SK-N-SH (cell line): ENCODE measurements at regions not wholly inside any gene's neighbourhood (a gene's known extent, or its start where the extent isn't known, plus 50 kb on each side); places are given as distances from the start of the nearest gene placed in this dataset.

Experiments used
- CTCF ChIA-PET: fragments of 300-600, 350-600 bp; formaldehyde crosslinking; extraction: SDS; loops from one replicate; lab custom pipeline; 2021; lab: Yijun Ruan, JAX
- POLR2A ChIA-PET: fragments of 350-600 bp; sonication (Branson Sonifier 250); formaldehyde crosslinking; extraction: SDS; loops from one replicate; lab custom pipeline; 2020; ENCODE audit warnings: antibody characterized with exemption, inconsistent platforms; lab: Yijun Ruan, JAX
- DNase-seq: peaks from one replicate; pipeline ENCODE4 v3.0.0; 2012
- H2AFZ ChIP-seq: fragments of 200-600 bp; sonication (generic); 2 replicates; pipeline ENCODE4 v1.8.1; 2016; ENCODE audit warnings: antibody characterized with exemption, mild to moderate bottlenecking, low read depth
- H3F3A ChIP-seq: fragments of 200-600 bp; sonication (generic); replicated peaks from 2 replicates; pipeline ENCODE3; 2016; ENCODE audit warnings: antibody characterized with exemption, mild to moderate bottlenecking; ENCODE audit not compliant: insufficient read depth
- H3K27ac ChIP-seq, 2 experiments: fragments of 200-500 bp in 1 of 2; fragments of 200-600 bp in 1 of 2; sonication (Bioruptor generic) in 1 of 2; sonication (generic), shearing (Covaris generic) in 1 of 2; 2 replicates each; pipeline versions ENCODE4 v1.5.1 to v1.6.1; 2014 to 2016; ENCODE audit warnings: low read depth in 2 of 2, inconsistent platforms in 1 of 2, low read length in 1 of 2, mild to moderate bottlenecking in 1 of 2, mixed read lengths in 1 of 2
- H3K27me3 ChIP-seq: fragments of 200-600 bp; sonication (generic), shearing (Covaris generic); 2 replicates; pipeline ENCODE4 v1.6.1; 2016; ENCODE audit warnings: mixed run types; ENCODE audit not compliant: insufficient read depth
- H3K36me3 ChIP-seq, 2 experiments: fragments of 200-500 bp in 1 of 2; fragments of 200-600 bp in 1 of 2; sonication (Bioruptor generic) in 1 of 2; sonication (generic) in 1 of 2; replicated peaks in 1 of 2; 2 replicates each; pipeline versions ENCODE3 to v1.5.1; 2014 to 2016; ENCODE audit warnings: low read length in 1 of 2, mild to moderate bottlenecking in 1 of 2; ENCODE audit not compliant: insufficient read depth in 2 of 2, control insufficient read depth in 1 of 2
- H3K4me1 ChIP-seq, 2 experiments: fragments of 200-500 bp in 1 of 2; fragments of 200-600 bp in 1 of 2; sonication (Bioruptor generic) in 1 of 2; sonication (generic), shearing (Covaris generic) in 1 of 2; 2 replicates each; pipeline versions ENCODE4 v1.5.1 to v1.6.1; 2014 to 2016; ENCODE audit warnings: low read depth in 1 of 2, low read length in 1 of 2, mixed run types in 1 of 2; ENCODE audit not compliant: insufficient read depth in 2 of 2, control insufficient read depth in 1 of 2
- H3K4me2 ChIP-seq: fragments of 200-600 bp; sonication (generic), shearing (Covaris generic); 2 replicates; pipeline ENCODE4 v1.6.1; 2017; ENCODE audit warnings: mixed run types
- H3K4me3 ChIP-seq, 2 experiments: fragments of 200-500 bp in 1 of 2; fragments of 200-600 bp in 1 of 2; sonication (Bioruptor generic) in 1 of 2; sonication (generic), shearing (Covaris generic) in 1 of 2; 2 replicates each; pipeline versions ENCODE4 v1.5.1 to v1.8.1; 2014 to 2016; ENCODE audit warnings: low read depth in 2 of 2, inconsistent platforms in 1 of 2, low read length in 1 of 2, mild to moderate bottlenecking in 1 of 2, mixed read lengths in 1 of 2, moderate library complexity in 1 of 2
- H3K79me2 ChIP-seq: fragments of 200-600 bp; sonication (generic); 2 replicates; pipeline ENCODE4 v1.8.1; 2017; ENCODE audit warnings: mild to moderate bottlenecking; ENCODE audit not compliant: insufficient read depth
- H3K9ac ChIP-seq: fragments of 200-600 bp; sonication (generic); 2 replicates; pipeline ENCODE4 v1.6.1; 2017; ENCODE audit warnings: mixed run types
- H3K9me2 ChIP-seq: fragments of 200-600 bp; sonication (generic); 2 replicates; pipeline ENCODE4 v1.6.1; 2017; ENCODE audit warnings: mixed run types
- H3K9me3 ChIP-seq: fragments of 200-600 bp; sonication (generic); 2 replicates; pipeline ENCODE4 v1.6.1; 2017; ENCODE audit warnings: mixed run types, mild to moderate bottlenecking, moderate library complexity
- H4K20me1 ChIP-seq: fragments of 200-600 bp; sonication (generic); 2 replicates; pipeline ENCODE4 v1.6.1; 2017; ENCODE audit warnings: mild to moderate bottlenecking, mixed run types; ENCODE audit not compliant: insufficient read depth
- CHD2 ChIP-seq: fragments of 150-350 bp; IDR thresholded peaks from 2 replicates; pipeline ENCODE4 v1.6.1; 2018; ENCODE audit warnings: low read length; ENCODE audit not compliant: partially characterized antibody
- IRF3 ChIP-seq: fragments of 150-350 bp; IDR thresholded peaks from 2 replicates; pipeline ENCODE4 v1.6.1; 2016; ENCODE audit warnings: mild to moderate bottlenecking, low read depth, low read length
- NRF1 ChIP-seq: IDR thresholded peaks from 2 replicates; pipeline ENCODE4 v1.6.1; 2012; ENCODE audit warnings: low read depth, mild to moderate bottlenecking, low read length
- PBX3 ChIP-seq: IDR thresholded peaks from 2 replicates; pipeline ENCODE4; 2012
- POLR2AphosphoS5 ChIP-seq: IDR thresholded peaks from 2 replicates; pipeline ENCODE4 v1.6.1; 2012; ENCODE audit warnings: low read depth, low read length
- RAD21 ChIP-seq: IDR thresholded peaks from 2 replicates; pipeline ENCODE4 v1.6.1; 2012; ENCODE audit warnings: mild to moderate bottlenecking, low read length
- REST ChIP-seq: IDR thresholded peaks from 2 replicates; pipeline ENCODE4 v1.6.1; 2012; ENCODE audit warnings: mild to moderate bottlenecking, low read depth, low read length, moderate library complexity
- RFX5 ChIP-seq: IDR thresholded peaks from 2 replicates; pipeline ENCODE4 v1.6.1; 2012; ENCODE audit warnings: mild to moderate bottlenecking, improper control_type of control experiment, low read length
- RXRA ChIP-seq: IDR thresholded peaks from 2 replicates; pipeline ENCODE4 v1.4.0; 2012; ENCODE audit warnings: low read depth, mild to moderate bottlenecking, borderline replicate concordance
- SIN3A ChIP-seq: IDR thresholded peaks from 2 replicates; pipeline ENCODE4 v1.6.1; 2012; ENCODE audit warnings: low read depth, mild to moderate bottlenecking, low read length, moderate library complexity, borderline replicate concordance
- SMC3 ChIP-seq: IDR thresholded peaks from 2 replicates; pipeline ENCODE4 v1.6.1; 2012; ENCODE audit warnings: low read depth, low read length, improper control_type of control experiment
- USF1 ChIP-seq: IDR thresholded peaks from 2 replicates; pipeline ENCODE4 v1.4.0; 2012; ENCODE audit warnings: low read depth, borderline replicate concordance
- WGBS: methylation state at CpG from one replicate; pipeline ENCODE4 v1.1.6; 2017; ENCODE audit warnings: low lambda C conversion rate; 5-methylcytosine and 5-hydroxymethylcytosine counted together

GRCh38 chr1:239288820-239289554, 97.4 kb upstream of the CHRM3 start (continued):
- TF ChIP-seq POLR2AphosphoS5 (no peak), USF1 (no peak), CHD2 (no peak)

- ChIA-PET CTCF (no interaction called here), POLR2A (no interaction called here)
- H3K9me3 ChIP-seq = no peaks in the 10 kb centered on the region; the same call in 1 of the 2 replicates
- DNase-seq = no peak
- WGBS = 32% methylated on average over 4 of the region's 4 CpGs
- H3K4me3 ChIP-seq = no peak overlapping the region
- no peaks in the 10 kb centered on the region for H3K79me2 ChIP-seq
- H3K27me3 ChIP-seq = no peaks in the 10 kb centered on the region
- H3K4me1 ChIP-seq = peaks cover 0 to 11% of the 10 kb centered on the region in 2 experiments; a peak in 2 of 4 replicates
- no peaks in the 10 kb centered on the region for H4K20me1 ChIP-seq
- H3K27ac ChIP-seq = no peak overlapping the region
- H3K36me3 ChIP-seq = no peaks in the 10 kb centered on the region
- H3K9ac ChIP-seq = no peak overlapping the region
- H3F3A ChIP-seq = no peaks in the 10 kb centered on the region
- no peak overlapping the region for H2AFZ ChIP-seq
- TF ChIP-seq SMC3 (no peak), RFX5 (no peak), RAD21 (no peak), IRF3 (no peak), RXRA (no peak), NRF1 (no peak), REST (no peak), SIN3A (no peak), PBX3 (no peak)
- TF ChIP-seq, all 33 proteins: peak for 0
- Histone ChIP-seq H3K4me2 (no peak overlapping the region), H3K9me2 (no peaks in the 10 kb centered on the region)
Observed at GRCh38 chr1:239287296-239287695, 99.1 kb upstream of the CHRM3 start.
